ENCODE measurements at regions not wholly inside any gene's neighbourhood (a gene's known extent, or its start where the extent isn't known, plus 50 kb on each side); places are given as distances from the start of the nearest gene placed in this dataset.

GRCh38 chr7:32379510-32380112, 110.6 kb downstream of the LSM5 start:
- TF ChIP-seq CTCF (IDR thresholded peaks at IDR 0.05) = no peak
- TF ChIP-seq POLR2A (IDR thresholded peaks at IDR 0.05) = no peak

Data from uterus (tissue), 2 donors.